GM18858 (cell line): ENCODE measurements at regions not wholly inside any gene's neighbourhood (a gene's known extent, or its start where the extent isn't known, plus 50 kb on each side); places are given as distances from the start of the nearest gene placed in this dataset.

Experiments used
- ATAC-seq: cut with Tn5 transposase; IDR thresholded peaks from one replicate; pipeline ENCODE4 v1.9.1; 2021; ENCODE audit not compliant: unreplicated experiment

DNA sequence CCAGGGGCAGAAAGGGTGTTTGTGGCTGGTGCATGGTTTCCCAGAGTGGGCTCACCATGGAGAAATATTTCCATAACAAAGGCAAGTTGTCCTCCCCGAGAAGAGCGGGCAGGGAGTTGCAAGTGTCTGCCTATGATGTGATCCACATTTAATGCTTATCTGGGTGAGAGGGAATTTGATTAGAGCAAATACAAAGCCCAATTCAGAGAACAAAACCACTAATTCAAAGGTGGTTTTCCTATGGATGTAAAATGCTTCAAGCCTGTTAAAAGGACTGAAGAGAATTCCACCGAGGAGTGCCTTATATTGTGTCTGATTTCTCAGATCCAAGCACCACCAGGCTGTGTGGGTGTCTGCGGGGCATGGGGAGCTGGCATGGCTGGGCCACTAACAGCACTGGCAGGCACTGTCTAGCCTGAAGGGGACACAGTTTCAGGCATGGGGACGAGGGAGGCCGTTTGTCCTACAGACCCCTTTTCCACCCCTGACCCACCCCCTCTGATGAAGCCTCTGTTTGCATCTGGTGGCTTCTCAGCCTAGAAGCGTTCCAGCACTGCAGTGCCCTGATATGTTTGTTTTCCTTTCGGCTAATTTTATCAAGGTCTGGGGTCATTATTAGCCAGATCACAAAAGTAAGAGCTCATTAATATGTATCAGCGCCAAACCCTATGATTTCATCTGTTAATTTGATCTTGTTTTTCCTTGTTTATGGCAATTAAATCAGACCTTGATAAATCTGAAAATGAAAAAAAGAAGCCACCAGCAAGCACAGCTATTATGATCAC is 357.3 kb downstream of the HRH4 start:
- ATAC-seq = no peak

DNA sequence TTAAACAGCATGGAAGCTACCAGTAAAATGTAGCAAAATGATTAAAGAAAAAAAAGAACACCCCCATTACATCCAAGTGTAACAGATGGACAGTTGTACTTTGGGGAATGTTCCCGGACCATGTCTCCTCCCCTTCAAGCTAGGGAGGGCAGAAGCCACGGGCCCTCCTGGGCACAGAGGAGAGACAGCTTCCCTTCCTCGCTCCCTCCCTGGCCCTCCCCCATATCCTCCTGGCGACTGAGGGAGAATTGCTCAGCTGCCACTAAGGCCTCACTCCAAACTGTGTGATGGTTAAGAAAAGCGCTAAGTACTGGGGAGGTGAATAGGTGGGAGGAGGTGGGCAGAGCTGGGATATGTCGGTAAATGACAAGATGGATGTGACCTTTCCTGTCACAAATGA is 358.0 kb downstream of the HRH4 start:
- no peak for ATAC-seq

DNA sequence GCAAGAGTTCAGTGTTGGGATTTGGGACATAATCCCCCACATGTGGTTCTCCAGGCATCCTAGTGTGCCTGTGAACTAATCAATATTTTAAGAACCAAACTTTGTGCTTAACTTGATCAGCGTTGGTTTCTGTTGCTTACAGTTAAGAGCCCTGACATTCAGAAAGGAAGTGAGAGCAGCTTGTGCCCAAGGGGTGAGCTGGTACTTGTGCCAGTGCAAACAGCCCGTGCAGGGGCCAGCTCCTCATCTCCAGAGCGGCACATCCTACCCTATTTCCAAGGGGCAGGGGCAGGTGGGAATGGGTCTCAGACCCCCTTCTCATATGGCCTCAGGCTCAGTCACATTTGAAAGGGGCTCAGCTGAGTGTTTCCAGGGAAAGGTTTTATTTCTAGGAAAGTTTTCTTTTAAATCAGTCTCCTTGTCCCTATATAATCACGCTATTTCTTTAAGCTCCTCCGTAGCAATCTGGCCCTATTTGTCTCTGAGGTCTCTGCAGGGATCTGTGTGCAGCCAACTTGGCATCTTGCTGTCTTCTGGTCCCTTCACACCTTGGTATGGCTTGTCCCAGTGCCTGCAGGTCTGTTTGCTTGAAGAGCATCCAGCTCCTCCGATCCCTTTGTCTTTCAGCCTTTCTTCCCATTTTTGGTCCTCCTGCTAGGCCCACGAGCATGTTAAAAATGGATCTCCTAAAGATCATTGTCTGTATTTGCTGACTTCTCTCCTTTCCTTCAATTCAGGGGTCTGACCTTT is 358.9 kb downstream of the HRH4 start:
- ATAC-seq = no peak

DNA sequence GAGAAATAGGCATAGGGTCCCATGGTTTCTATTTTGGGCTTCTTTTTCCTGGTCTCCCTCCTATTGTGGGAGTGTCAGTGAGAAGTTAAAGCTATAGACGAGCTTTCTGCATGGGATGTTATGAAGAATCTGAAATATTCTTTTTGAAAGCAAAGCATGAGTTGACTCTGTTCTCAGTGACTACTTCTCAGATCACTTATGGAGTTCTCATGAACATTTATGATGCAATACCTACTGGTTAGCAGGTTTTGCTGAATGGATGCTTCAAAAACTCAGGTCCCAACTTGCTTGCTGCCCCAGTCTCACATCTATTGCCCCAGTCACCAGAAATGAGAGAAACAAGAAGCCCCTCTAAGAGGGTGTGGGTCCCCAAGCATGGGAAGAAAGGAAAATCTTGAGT is 365.0 kb downstream of the HRH4 start:
- ATAC-seq = no peak

DNA sequence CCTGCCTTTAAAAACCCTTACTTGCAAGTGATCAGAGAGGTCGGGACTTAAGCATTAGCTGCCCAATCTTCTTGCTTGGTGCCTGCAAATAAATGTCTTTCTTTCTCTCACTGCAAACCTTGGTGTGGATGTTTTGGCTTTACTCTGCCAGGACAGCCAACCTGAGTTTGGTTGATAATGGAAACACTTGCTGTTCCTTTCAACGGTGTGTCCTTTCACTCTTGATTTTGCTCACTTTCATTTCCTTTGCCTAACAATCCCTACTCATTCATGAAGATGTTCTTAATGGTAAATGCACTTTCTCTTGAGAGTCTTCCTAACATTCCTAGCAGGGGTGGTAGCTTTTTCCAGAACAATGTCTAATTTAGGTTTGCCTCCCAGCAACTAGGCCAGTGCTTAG is 366.2 kb downstream of the HRH4 start:
- ATAC-seq = no peak

DNA sequence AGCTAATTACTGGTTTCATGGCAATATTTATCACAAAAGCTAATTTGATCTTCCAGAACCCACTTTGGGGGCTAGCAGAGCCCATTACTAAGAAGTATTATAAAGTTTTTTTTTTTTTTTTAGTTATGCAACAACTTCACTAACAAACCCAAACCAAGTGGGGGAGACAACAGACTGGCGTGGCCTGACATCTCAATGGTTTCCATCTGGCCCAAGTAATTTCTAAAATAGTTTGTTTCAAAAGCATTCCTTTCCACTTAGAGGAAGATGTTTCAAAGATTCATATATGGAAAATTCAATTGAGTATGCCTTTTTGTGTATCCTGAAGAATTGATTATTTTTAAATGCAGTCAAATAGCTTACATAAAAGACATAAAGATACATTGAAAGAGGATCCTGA is 367.1 kb downstream of the HRH4 start:
- ATAC-seq = no peak

DNA sequence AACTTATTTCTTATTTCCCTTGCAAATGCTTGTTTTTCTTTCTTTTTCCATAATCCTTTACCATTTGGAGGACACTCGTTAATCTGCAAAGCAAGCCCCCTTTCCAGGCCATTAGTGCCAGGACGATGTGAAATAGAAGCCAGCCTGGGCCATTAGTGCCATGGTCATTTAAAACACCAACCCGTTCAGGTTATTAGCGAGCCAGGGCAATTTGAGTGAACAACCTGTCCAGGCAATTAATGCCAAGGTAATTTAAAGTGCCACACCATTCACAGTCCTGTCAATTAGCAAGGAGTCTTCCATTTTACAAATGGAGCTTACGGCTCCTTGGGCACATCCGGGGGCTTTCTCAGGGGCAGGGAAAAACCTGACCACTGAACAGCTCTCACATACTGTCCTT is 370.6 kb downstream of the HRH4 start:
- ATAC-seq = no peak

DNA sequence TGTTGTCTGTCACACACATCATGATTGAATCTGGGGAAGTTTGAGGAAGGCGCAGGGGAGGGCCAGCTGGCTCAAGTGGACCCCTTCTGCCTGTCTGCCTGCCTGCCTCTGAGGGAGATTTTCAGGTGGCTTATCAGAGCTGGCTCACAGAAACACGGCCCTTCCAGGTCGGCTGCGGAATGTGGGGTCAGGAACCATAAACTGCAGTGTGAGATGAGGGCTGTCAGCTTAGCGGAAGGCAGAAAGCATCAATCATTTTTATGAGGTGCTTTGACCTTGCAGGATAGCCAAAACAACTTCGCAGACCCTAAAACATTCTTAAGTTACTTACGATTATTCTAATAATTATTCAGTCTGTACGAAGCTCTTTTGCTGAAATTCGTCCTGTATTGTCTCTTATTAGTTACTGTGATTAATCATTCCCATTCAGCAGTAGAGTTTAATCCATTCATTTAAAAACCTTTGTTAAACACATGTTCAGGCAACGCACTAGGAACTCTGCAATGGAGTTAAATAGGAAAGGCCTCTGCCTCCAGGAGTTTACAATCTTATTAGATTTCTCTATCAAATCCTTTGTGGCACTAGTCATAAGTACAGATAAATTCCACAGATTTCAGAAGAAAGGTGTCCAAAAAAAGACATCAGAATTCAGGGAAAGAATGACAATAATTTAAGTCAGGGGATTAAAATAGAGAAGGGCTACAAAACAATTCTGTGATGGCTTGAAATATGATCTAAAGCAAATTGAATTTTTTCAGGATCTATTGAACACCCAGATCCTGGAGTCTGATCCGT is 371.6 kb downstream of the HRH4 start:
- ATAC-seq = no peak

DNA sequence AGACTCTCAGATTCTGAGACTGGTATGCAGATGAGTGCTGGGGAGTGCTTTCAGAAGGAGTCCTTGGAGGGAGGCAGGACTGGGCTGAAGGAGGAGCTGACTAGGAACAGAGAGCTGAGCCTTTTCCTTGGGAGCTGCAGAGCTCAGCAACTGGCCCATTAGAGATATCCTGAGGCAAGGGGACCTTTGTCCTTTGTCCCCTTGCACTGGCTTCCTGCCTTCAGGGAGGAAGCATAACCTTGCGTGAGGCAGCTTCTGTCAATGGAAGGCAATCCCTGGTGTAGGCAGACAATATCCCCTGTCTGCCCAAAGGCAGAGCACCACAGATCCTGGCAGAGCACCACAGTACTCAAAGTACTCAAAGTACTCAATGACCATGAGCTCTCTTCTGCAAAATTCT is 375.3 kb downstream of the HRH4 start:
- ATAC-seq = no peak

DNA sequence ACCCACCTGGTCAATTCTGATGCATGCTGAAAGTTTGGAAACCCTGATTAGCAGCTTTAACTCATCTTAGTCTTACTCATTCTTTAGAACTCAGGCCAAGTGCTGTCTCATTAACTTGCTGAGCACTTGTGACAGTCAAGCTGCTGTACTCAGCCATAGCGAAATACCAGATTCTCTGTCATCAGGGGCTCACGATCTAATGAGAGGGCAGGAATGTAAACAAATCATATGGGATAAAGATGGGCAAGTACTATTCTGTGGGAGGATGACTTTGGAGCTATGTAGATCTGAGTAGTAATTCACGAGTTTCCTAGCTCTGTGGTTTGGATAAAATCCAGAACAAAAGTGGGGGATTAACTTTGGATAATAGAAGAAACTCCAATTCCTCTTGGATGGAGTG is 376.6 kb downstream of the HRH4 start:
- ATAC-seq = no peak

DNA sequence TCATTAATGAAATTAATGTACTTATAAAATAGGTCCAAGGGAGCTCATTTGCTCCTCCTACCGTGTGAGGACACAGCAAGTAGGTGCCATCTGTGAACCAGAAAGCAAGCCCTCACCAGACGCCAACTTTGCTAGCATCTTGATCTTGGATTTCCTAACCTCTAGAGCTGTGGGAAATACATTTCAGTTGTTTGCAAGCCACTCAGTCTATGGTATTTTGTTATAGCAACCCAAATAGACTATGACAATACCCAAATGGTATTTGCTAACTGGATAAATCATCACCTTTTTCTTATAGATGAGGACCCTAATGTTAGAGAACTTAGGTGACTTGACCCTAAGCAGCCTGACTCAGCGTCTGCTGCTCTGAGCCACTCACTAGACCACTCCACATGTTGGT is 379.6 kb downstream of the HRH4 start:
- no peak for ATAC-seq

DNA sequence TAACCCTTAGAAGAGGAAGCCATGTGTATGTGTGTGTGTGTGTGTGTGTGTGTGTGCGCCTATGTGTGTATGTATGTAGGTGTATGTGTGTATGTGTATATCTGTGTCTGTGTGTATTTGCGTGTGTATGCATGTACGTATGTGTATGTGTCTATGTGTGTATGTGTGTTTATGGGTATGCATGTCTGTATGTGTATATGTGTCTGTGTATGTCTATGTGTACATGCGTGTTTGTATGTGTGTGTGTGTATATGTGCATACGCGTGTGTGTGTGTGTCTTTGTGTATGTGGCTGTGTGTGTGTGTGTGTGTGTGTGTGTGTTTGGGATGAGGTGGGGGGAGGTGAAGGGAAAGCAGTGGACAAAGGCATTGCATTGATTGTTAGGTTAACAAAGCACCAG is 380.2 kb downstream of the HRH4 start:
- no peak for ATAC-seq

DNA sequence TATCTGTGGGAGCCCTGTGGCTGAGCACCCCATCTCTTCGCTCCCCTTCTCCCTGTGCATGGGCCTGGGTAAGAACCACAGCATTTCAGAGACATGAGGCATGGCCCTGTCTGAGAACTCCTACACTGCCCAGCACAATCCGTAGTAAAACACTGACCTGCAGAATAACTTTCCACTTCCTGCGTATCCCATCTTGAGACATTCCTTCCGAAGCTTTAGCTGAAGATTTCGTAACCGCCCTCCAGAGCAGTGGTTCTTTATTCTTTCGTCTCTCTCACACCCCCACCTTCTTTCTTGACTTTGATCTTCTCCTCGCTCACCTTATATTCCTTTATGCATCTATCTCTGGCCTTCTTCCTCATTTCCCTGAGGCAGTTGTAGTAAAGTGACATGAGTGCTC is 381.1 kb downstream of the HRH4 start:
- no peak for ATAC-seq

DNA sequence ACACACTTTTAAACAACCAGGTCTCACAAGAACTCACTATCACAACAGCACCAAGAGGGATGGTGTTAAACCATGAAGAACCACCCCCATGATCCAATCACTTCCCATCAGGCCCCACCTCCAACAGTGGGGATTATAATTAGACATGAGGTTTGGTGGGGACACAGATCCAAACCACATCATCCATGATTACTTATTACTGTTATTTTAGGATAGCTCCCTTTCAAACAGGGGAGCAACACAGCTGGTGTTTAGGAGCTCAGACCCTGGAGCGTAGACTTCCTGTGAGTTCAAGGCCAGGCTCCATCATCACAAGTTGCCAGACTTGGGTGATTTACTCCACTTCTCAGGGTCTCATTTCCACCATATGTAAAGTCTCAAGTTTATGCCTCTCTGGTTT is 382.7 kb downstream of the HRH4 start:
- ATAC-seq = no peak

DNA sequence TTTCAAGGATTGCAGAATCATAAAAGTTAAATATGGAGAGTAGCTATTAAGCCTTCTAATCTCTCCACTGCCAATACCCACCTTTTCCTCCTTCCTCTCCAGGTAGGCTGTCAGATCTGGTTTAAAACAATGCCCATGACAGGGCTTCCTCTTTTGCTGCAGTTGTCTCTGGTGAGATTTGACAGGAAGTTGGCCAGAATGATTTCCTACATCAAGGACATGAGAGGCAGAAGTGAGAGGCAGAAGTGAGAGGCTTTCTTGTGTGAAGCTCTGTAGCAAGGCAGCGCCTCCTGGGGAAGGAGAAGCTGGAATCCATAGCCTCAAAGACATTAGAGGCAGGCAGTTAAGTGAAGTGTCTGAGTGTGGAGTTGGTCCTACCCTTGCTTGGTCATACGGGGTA is 385.7 kb downstream of the HRH4 start:
- no peak for ATAC-seq

DNA sequence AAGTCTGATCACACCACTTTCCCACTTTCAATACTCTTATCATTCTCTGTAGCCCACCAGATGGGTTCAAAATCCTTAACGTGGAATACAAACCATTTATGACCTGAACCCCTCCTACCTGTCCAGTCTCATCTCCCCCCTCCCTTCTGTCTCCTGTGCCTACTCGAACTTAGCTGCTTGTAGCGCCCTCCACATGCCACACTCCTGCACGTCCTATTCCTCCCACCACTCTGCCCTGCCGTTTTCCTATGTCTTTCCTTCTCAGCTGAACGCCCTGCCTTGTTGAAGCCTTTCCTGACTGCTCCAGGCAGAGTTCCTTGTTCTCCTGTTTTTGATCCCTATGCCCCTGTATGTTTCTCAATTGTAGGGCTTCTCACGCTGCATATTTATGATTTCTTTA is 390.1 kb downstream of the HRH4 start:
- ATAC-seq = no peak

DNA sequence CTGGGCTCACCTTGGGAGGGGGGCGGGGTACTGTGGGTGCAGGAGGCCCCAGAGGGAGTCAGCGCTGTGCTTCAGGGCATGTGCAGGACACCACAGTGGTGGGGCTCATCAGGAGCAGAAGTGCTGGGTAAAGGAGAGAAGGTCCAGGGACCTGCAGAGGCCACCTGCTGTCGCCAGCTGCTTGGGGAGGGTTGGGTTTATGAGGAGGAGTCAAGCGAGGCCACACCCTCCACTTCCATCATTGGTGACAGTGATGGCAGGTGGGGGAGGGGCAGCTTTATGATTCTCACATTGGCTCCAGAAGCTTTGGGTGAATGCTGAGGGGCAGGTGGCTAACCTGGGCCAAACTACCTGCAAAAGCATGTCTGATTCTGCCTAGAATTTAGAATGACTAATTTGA is 392.6 kb downstream of the HRH4 start:
- no peak for ATAC-seq

DNA sequence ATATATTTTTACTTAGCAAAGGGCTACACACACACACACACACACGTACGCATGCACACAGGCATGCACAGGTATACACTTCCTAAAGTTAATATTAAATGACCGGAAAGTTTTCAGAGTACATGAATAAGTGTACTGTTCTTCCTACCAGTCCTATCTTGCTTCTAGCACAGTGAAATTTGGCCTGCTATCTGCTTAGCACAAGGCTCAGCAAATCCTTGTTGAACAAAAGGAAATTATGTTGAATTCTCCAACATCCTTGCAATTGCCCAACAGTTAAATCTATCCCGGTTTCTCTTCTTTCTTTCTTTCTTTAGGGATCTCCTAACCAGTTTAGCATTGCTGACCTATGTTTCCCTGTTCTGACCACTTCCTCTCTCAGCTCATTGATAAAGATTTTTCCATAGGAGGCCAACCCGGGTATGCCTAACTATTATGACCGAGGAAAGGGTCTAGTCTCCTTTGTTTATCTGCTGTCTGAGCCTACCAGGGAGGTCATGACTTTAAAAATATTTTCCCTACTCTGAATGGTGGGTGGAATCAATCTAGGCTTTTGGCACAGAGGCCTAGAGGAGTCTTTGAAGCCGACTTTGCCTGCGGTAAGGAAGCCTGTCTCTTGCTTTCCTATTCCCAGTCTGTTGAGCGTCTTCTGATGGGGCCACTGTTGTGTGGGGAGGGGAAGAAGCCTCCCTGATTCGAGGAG is 400.7 kb downstream of the HRH4 start:
- no peak for ATAC-seq

DNA sequence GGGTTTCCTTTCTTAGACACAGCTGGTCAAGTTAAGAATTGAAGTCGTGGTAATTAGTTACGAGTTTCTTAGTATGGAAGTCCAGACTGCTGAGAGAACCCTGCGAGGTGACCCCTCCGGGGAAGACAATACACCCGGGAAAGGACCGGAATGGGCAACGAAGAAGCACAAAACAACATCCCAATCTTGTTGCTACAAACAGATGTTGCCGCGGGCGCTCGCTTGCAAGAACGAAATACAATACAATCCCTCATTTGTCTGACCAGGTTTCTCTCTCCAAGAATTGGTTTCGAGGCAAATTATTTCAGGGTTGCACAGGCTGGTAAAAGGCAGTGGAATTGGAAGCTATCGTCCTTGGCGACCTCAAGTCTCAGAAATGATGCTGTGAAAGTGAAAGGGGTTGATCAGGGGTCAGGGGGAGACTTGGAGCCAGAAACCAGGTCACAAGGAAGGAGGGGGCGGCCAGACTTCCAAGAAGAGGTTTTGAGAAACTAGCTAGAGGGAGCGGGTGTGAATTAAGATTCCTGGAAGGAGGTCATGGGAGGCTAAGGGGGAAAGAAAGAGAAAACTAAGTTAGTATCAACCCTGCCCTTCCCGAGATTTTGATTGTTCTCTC is 401.9 kb downstream of the HRH4 start:
- no peak for ATAC-seq

DNA sequence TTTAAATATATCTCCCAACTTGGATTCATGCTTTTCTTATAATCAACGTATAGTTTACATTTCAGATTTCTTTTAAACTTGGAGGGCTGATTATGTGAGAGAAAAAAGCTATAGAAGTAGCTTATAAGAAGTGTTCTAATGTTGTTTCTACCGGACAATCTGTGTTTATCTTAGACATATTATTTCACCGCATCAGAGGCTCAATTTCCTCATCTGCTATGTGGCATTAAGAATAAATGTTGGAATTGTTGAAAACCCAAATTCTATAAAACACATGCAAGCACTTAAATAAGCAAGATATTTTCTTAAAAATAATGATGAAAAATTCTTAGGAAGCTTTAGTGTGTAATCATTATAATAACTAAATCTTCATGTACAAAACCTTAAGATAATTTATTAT is 407.9 kb downstream of the HRH4 start:
- no peak for ATAC-seq

DNA sequence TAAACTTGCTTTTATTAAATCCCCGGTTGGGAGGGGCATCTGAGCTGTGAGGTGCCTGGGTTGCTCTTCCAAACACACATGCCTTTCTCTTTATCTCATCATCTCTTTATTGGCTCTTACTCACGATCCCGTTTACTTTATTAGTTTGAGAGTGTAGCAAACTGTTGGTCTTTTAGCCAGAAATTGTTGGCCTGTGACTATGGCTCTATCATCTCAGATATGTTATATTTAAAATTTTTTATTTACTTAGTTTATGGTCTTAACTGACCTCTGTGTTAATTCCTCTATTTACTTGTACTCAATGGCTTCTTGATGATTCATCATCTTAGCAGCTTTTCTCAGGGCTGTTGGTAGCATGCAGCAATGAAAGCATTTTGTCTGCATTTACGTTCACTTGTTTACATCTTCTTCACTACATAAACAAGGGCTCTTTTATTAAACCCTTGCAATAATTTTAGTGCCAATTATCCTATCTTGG is 408.4 kb downstream of the HRH4 start:
- ATAC-seq = no peak
